Activated naive CD4-positive, alpha-beta T cell treated with anti-CD3 and anti-CD28 coated beads for 36 hours (primary cell): ENCODE measurements at regions not wholly inside any gene's neighbourhood (a gene's known extent, or its start where the extent isn't known, plus 50 kb on each side); places are given as distances from the start of the nearest gene placed in this dataset.
"Not testable (repeated sequence)": the region's sequence is repeated elsewhere in the genome, so short reads cannot be mapped to it uniquely, and the experiment has no call there.

Experiments
- CTCF ChIA-PET: fragments of 350-600 bp; sonication (Branson Sonifier 250); formaldehyde crosslinking; loops from one replicate; lab custom pipeline; 2021; ENCODE audit warnings: antibody characterized with exemption; lab: Charles Lee
- DNase-seq: peaks from one replicate; pipeline ENCODE4 v3.0.0-alpha.2; 2020
- H3K27ac Mint-ChIP-seq: one replicate; pipeline ENCODE4 v1.8.0; 2021; ENCODE audit warnings: mild to moderate bottlenecking, mixed read lengths
- H3K27me3 Mint-ChIP-seq: one replicate; pipeline ENCODE4 v1.8.0; 2021; ENCODE audit warnings: low read depth, mixed read lengths
- H3K36me3 Mint-ChIP-seq: one replicate; pipeline ENCODE4 v1.8.0; 2021; ENCODE audit warnings: low read depth, mixed read lengths
- H3K4me1 Mint-ChIP-seq: one replicate; pipeline ENCODE4 v1.8.0; 2021; ENCODE audit warnings: low read depth, mixed read lengths
- H3K4me3 Mint-ChIP-seq: one replicate; pipeline ENCODE4 v1.8.0; 2021; ENCODE audit warnings: mild to moderate bottlenecking, moderate library complexity, mixed read lengths
- H3K9me3 Mint-ChIP-seq: one replicate; pipeline ENCODE4 v1.8.0; 2021; ENCODE audit warnings: mixed read lengths
- intact Hi-C: fragments of 100-400 bp; cut with micrococcal nuclease; formaldehyde crosslinking; loops from one replicate; pipeline ENCODE4 v1.15.1; 2023

DNA sequence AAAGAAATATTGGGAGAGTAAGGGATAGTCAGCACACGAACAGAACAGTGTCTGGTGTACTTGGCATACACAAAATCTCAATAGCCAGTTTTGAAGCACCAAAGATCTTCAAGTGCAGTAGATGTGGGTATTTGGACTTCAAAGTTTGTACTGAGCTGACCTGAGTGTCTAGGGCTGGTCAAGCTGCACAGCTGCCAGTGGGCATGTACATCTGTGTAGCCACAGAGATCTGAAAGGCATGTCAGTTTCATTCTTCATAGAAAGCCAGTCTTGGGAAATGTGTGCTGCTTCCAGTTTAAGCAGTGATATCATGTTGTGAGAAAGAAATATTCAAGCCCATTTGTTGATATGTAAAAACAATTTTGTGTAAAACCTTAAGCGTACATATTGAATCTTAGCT is 279.0 kb upstream of the SYT10 start:
- Mint-ChIP-seq H3K27me3 (no peaks in the 10 kb centered on the region), H3K4me3 (no peak overlapping the region), H3K4me1 (no peaks in the 10 kb centered on the region), H3K36me3 (no peaks in the 10 kb centered on the region), H3K9me3 (peaks cover 3% of the 10 kb centered on the region), H3K27ac (no peak overlapping the region)
- DNase-seq, result no peak
- CTCF ChIA-PET, result no interaction called here
- intact Hi-C loops, result no loop called here

DNA sequence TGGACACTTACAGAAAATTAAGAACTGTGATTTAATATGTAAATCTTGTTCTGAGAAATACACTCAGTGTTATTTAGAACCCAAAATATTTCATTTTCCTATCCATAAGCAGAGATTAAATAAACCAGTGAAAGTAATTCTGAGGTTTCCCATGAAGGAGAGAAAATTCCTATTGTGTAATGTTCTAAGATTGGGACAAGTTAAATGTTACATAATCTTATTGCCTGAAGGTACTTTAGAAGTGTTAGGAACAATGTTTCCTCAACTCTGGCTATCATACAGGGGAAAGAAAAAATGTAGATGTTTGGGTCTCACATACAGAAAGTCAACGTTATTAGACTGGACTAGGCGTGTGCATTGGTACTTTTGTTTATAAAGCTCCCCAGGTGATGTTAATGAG is 281.9 kb upstream of the SYT10 start:
- CTCF ChIA-PET, result no interaction called here
- intact Hi-C loops, result no loop called here
- Mint-ChIP-seq H3K9me3 (peaks cover 3% of the 10 kb centered on the region), H3K27ac (no peak overlapping the region), H3K4me3 (no peak overlapping the region), H3K4me1 (no peaks in the 10 kb centered on the region), H3K27me3 (no peaks in the 10 kb centered on the region), H3K36me3 (no peaks in the 10 kb centered on the region)
- DNase-seq, result no peak

DNA sequence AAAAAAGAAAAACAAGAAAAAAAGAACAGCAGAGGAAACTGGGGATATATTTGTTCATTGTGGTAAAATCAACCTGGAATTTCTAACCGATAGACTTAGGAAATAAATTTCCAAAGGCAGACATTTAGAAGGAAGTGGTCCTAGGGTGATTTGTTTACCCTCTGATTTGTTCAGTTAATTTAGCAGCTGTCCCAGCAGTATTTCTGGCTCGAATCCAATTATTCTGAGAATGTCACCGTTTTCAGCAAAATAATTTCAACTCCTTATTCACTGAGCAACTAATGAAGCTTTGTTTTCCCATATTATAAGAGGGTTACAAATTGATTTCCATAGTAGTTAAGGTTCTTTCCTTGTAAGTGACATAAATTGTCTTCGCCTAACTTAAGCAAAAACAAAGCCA is 285.2 kb upstream of the SYT10 start:
- CTCF ChIA-PET, result no interaction called here
- no peaks in the 10 kb centered on the region for H3K4me1 Mint-ChIP-seq
- H3K9me3 Mint-ChIP-seq, result peaks cover 11% of the 10 kb centered on the region
- no peak for DNase-seq
- no peaks in the 10 kb centered on the region for H3K36me3 Mint-ChIP-seq
- no peak overlapping the region for H3K4me3 Mint-ChIP-seq
- no peak overlapping the region for H3K27ac Mint-ChIP-seq
- intact Hi-C loops, result no loop called here
- H3K27me3 Mint-ChIP-seq, result no peaks in the 10 kb centered on the region

DNA sequence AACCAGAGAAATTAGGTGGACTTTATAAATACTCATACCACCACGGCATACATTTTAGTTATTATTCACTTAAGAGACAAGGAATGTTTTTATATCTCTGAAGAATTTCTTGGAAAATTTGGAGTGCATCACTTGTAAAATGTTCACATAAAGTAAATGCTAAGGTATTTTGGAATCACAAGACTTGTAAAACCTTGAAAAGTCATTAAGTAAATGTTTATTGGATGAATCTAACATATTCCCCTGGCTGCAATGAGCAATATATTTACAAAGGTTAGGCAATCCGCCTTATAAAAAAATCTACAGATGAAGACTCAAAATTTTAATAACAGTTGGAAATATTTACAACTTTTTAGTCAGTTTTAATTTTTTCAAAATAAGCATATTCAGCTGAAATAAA is 287.4 kb upstream of the ALG10 start:
- no peak overlapping the region for H3K27ac Mint-ChIP-seq
- intact Hi-C loops, result no loop called here
- CTCF ChIA-PET, result no interaction called here
- peaks cover 13% of the 10 kb centered on the region for H3K9me3 Mint-ChIP-seq
- H3K4me1 Mint-ChIP-seq, result no peaks in the 10 kb centered on the region
- H3K27me3 Mint-ChIP-seq, result no peaks in the 10 kb centered on the region
- no peak overlapping the region for H3K4me3 Mint-ChIP-seq
- DNase-seq, result no peak
- H3K36me3 Mint-ChIP-seq, result no peaks in the 10 kb centered on the region

DNA sequence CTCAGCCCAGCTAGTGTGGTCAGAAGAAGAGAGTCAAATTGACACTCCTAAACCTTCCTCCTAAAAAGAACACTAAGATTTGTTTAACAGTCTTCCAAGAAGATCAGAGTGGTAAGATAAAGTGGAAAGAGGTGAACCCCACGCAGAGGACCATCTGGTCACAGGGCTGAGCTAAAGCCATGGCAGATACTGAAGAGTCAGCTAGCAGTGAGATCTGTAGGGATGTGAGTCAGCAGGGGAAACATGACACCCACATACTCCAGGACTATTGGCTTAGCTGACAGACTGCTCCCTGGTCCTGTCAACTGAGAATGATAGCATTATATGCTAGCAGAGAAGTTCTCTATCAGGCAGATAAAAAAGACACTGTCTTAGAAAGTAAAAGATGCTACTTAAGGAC is 269.4 kb upstream of the ALG10 start:
- Mint-ChIP-seq H3K27me3 (no peaks in the 10 kb centered on the region), H3K4me1 (no peaks in the 10 kb centered on the region), H3K9me3 (peaks cover 4% of the 10 kb centered on the region), H3K36me3 (no peaks in the 10 kb centered on the region), H3K27ac (no peak overlapping the region), H3K4me3 (no peak overlapping the region)
- CTCF ChIA-PET, result no interaction called here
- intact Hi-C loops, result no loop called here
- DNase-seq, result no peak

DNA sequence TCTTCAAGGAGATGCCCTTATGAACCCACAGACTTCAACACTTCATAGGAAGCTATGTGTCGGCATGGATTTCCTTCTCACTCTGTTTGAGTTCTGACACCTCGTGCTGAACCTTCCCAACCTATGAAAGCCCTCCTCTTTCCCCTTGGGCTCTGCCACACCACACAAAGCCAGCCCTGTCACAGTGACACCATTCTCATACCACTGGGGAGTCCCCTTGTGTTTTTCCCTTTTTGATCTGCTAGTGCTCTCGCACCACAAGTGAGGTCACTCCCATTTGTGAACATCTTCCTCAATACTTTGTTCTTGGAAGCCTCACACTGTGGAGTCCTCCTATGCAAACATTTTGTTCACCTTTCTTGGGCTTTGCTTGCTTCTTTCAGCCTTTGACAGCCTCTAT is 264.6 kb upstream of the ALG10 start:
- Mint-ChIP-seq H3K9me3 (peaks cover 4% of the 10 kb centered on the region), H3K27me3 (no peaks in the 10 kb centered on the region), H3K36me3 (no peaks in the 10 kb centered on the region), H3K4me3 (no peak overlapping the region), H3K4me1 (no peaks in the 10 kb centered on the region), H3K27ac (no peak overlapping the region)
- CTCF ChIA-PET, result no interaction called here
- no peak for DNase-seq
- intact Hi-C loops, result no loop called here

- intact Hi-C loops, result no loop called here
- Mint-ChIP-seq H3K9me3 (no peaks in the 10 kb centered on the region), H3K4me1 (no peaks in the 10 kb centered on the region), H3K36me3 (no peaks in the 10 kb centered on the region), H3K27me3 (no peaks in the 10 kb centered on the region), H3K4me3 (no peak overlapping the region), H3K27ac (no peak overlapping the region)
- CTCF ChIA-PET, result no interaction called here
- DNase-seq, result no peak
These were observed 263.0 kb upstream of the ALG10 start for GRCh38 chr12:33759279-33759678.

GRCh38 chr12:33763331-33763730 is 259.0 kb upstream of the ALG10 start:
- no peaks in the 10 kb centered on the region for H3K9me3 Mint-ChIP-seq
- CTCF ChIA-PET, result no interaction called here
- H3K27me3 Mint-ChIP-seq, result no peaks in the 10 kb centered on the region
- DNase-seq, result no peak
- intact Hi-C loops, result no loop called here
- H3K4me1 Mint-ChIP-seq, result no peaks in the 10 kb centered on the region
- no peaks in the 10 kb centered on the region for H3K36me3 Mint-ChIP-seq
- no peak overlapping the region for H3K4me3 Mint-ChIP-seq
- no peak overlapping the region for H3K27ac Mint-ChIP-seq

- Mint-ChIP-seq H3K4me3 (no peak overlapping the region), H3K27me3 (no peaks in the 10 kb centered on the region), H3K36me3 (no peaks in the 10 kb centered on the region), H3K27ac (no peak overlapping the region), H3K4me1 (no peaks in the 10 kb centered on the region), H3K9me3 (peaks cover 9% of the 10 kb centered on the region)
- intact Hi-C loops, result no loop called here
- no peak for DNase-seq
- CTCF ChIA-PET, result no interaction called here
These were observed 251.6 kb upstream of the ALG10 start for GRCh38 chr12:33770652-33771051.

GRCh38 chr12:33771889-33772288 is 250.4 kb upstream of the ALG10 start:
- Mint-ChIP-seq H3K27me3 (no peaks in the 10 kb centered on the region), H3K36me3 (no peaks in the 10 kb centered on the region), H3K27ac (no peak overlapping the region), H3K9me3 (peaks cover 9% of the 10 kb centered on the region), H3K4me3 (no peak overlapping the region), H3K4me1 (no peaks in the 10 kb centered on the region)
- DNase-seq, result no peak
- CTCF ChIA-PET, result interaction anchor here (0.8 kb wide), 1 partner anchor 10 kb away, joined by 3 read pairs; no protein-coding TSS in a partner anchor
- intact Hi-C loops, result no loop called here

- H3K9me3 Mint-ChIP-seq, CTCF ChIA-PET, intact Hi-C loops, H3K27me3 Mint-ChIP-seq, DNase-seq, H3K4me3 Mint-ChIP-seq, H3K27ac Mint-ChIP-seq, H3K4me1 Mint-ChIP-seq, H3K36me3 Mint-ChIP-seq: not testable (repeated sequence)
These were observed 249.2 kb upstream of the ALG10 start for GRCh38 chr12:33773091-33773490.

DNA sequence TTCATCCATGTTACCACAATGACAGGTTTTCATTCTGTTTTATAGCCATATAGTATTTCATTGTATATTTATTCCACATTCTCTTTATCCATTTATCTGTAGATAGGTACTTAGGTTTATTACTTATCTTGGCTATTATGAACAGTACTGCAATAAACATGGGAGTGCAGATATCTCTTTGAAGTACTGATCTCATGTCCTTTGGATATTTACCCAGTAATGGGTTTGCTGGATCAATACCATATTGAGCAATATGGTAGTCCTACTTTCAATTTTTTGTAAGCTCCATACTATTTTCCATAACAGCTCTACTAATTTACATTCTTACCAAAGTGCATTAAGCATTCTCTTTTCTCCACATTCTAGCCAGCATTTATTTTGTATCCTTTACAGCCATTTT is 235.8 kb upstream of the ALG10 start:
- Mint-ChIP-seq H3K27ac (no peak overlapping the region), H3K27me3 (no peaks in the 10 kb centered on the region), H3K36me3 (no peaks in the 10 kb centered on the region), H3K4me1 (no peaks in the 10 kb centered on the region), H3K9me3 (peaks cover 4% of the 10 kb centered on the region), H3K4me3 (no peak overlapping the region)
- CTCF ChIA-PET, result no interaction called here
- intact Hi-C loops, result no loop called here
- no peak for DNase-seq

DNA sequence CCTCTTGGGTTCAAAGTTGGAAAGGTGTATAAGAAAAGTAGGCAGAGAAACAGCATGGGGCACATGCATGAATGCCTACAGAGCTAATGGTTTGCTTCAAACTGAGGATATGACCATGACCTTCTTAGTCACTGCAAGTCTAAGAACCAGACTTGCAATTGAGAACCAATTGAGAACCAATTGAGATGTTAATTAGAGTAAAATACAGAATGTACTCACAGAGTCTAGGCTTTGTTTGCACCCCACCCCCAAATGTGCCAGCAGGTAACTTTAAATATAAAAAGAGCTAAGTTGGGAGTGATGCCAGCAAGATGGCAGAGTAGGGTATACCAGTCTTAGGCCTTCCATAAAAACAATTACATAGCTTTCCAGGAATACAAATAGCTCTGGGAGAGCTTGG is 227.3 kb upstream of the ALG10 start:
- intact Hi-C loops, result no loop called here
- Mint-ChIP-seq H3K9me3 (peaks cover 22% of the 10 kb centered on the region), H3K27me3 (no peaks in the 10 kb centered on the region), H3K27ac (no peak overlapping the region), H3K4me3 (no peak overlapping the region), H3K36me3 (no peaks in the 10 kb centered on the region), H3K4me1 (no peaks in the 10 kb centered on the region)
- DNase-seq, result no peak
- CTCF ChIA-PET, result no interaction called here

GRCh38 chr12:33795536-33795935 is 226.8 kb upstream of the ALG10 start:
- CTCF ChIA-PET, result no interaction called here
- Mint-ChIP-seq H3K27ac (no peak overlapping the region), H3K36me3 (no peaks in the 10 kb centered on the region), H3K4me1 (no peaks in the 10 kb centered on the region), H3K4me3 (no peak overlapping the region), H3K27me3 (no peaks in the 10 kb centered on the region), H3K9me3 (peaks cover 22% of the 10 kb centered on the region)
- no peak for DNase-seq
- intact Hi-C loops, result no loop called here
